ENCODE measurements at regions not wholly inside any gene's neighbourhood (a gene's known extent, or its start where the extent isn't known, plus 50 kb on each side); places are given as distances from the start of the nearest gene placed in this dataset.
A peak's percentile ranks its signal among the peaks of the same experiment; 100 is the strongest.

GRCh38 chr4:22220965-22221364 is 272.4 kb upstream of the KCNIP4 start:
- DNase-seq (ENCODE audit: low spot score) (no peak), ATAC-seq (no peak)

- ATAC-seq: no peak
- DNase-seq (ENCODE audit: low spot score): no peak
Measured at GRCh38 chr4:22217480-22217879, 268.9 kb upstream of the KCNIP4 start.

- no peak for ATAC-seq
- no peak for DNase-seq (ENCODE audit: low spot score)
Measured at GRCh38 chr4:22216278-22216677, 267.7 kb upstream of the KCNIP4 start.

GRCh38 chr4:22215084-22215483 is 266.5 kb upstream of the KCNIP4 start:
- ATAC-seq: no peak

GRCh38 chr4:22203711-22204011 is 255.1 kb upstream of the KCNIP4 start:
- no peak for ATAC-seq
- DNase-seq (ENCODE audit: low spot score): no peak

More at GRCh38 chr4:22215084-22215483, 266.5 kb upstream of the KCNIP4 start:
- no peak for DNase-seq (ENCODE audit: low spot score)

- DNase-seq (ENCODE audit: low spot score) (no peak), ATAC-seq (no peak)
Measured at GRCh38 chr4:22202975-22203710, 254.6 kb upstream of the KCNIP4 start.

GRCh38 chr4:22202246-22202974 is 253.8 kb upstream of the KCNIP4 start:
- ATAC-seq (no peak), DNase-seq (ENCODE audit: low spot score) (no peak)

- no peak for ATAC-seq
- no peak for DNase-seq (ENCODE audit: low spot score)
Measured at GRCh38 chr4:22201256-22201655, 252.7 kb upstream of the KCNIP4 start.

GRCh38 chr4:22196551-22196950 is 248.0 kb upstream of the KCNIP4 start:
- DNase-seq (ENCODE audit: low spot score): no peak
- no peak for ATAC-seq

GRCh38 chr4:22192084-22192511 is 243.5 kb upstream of the KCNIP4 start:
- no peak for DNase-seq (ENCODE audit: low spot score)
- ATAC-seq: no peak

GRCh38 chr4:22191565-22191964 is 243.0 kb upstream of the KCNIP4 start:
- no peak for DNase-seq (ENCODE audit: low spot score)
- no peak for ATAC-seq

GRCh38 chr4:22190855-22191254 is 242.3 kb upstream of the KCNIP4 start:
- DNase-seq (ENCODE audit: low spot score) (no peak), ATAC-seq (no peak)

GRCh38 chr4:22187203-22187820 is 238.7 kb upstream of the KCNIP4 start:
- ATAC-seq: no peak

GRCh38 chr4:22181736-22182135 is 233.2 kb upstream of the KCNIP4 start:
- no peak for DNase-seq (ENCODE audit: low spot score)
- no peak for ATAC-seq

More at GRCh38 chr4:22187203-22187820, 238.7 kb upstream of the KCNIP4 start:
- no peak for DNase-seq (ENCODE audit: low spot score)

GRCh38 chr4:22179124-22179874 is 230.7 kb upstream of the KCNIP4 start:
- no peak for DNase-seq (ENCODE audit: low spot score)
- no peak for ATAC-seq

- no peak for ATAC-seq
- no peak for DNase-seq (ENCODE audit: low spot score)
Measured at GRCh38 chr4:22174640-22175039, 226.1 kb upstream of the KCNIP4 start.

- DNase-seq (ENCODE audit: low spot score) (no peak), ATAC-seq (no peak)
Measured at GRCh38 chr4:22170353-22170752, 221.8 kb upstream of the KCNIP4 start.

GRCh38 chr4:22167201-22167600 is 218.6 kb upstream of the KCNIP4 start:
- ATAC-seq (no peak), DNase-seq (ENCODE audit: low spot score) (no peak)

GRCh38 chr4:22162454-22162853 is 213.9 kb upstream of the KCNIP4 start:
- ATAC-seq: no peak

GRCh38 chr4:22130741-22131140 is 182.2 kb upstream of the KCNIP4 start:
- no peak for DNase-seq (ENCODE audit: low spot score)
- ATAC-seq: no peak

More at GRCh38 chr4:22162454-22162853, 213.9 kb upstream of the KCNIP4 start:
- no peak for DNase-seq (ENCODE audit: low spot score)

- ATAC-seq (peak; percentile 65), DNase-seq (ENCODE audit: low spot score) (no peak)
Measured at GRCh38 chr4:22129454-22130029, 181.0 kb upstream of the KCNIP4 start.
